Glutamatergic neuron (in vitro differentiated cells): ENCODE measurements at regions not wholly inside any gene's neighbourhood (a gene's known extent, or its start where the extent isn't known, plus 50 kb on each side); places are given as distances from the start of the nearest gene placed in this dataset.

ENCODE experiments used
- DNase-seq: peaks from one replicate; pipeline ENCODE4 v3.0.0; 2022
- H3K27ac Mint-ChIP-seq: one replicate; pipeline ENCODE4 v1.8.0; 2020; ENCODE audit warnings: mild to moderate bottlenecking, mixed read lengths, inconsistent platforms; ENCODE audit not compliant: unreplicated experiment
- H3K27me3 Mint-ChIP-seq: one replicate; pipeline ENCODE4 v1.8.0; 2020; ENCODE audit warnings: mild to moderate bottlenecking, moderate library complexity, mixed read lengths, inconsistent platforms; ENCODE audit not compliant: unreplicated experiment
- H3K36me3 Mint-ChIP-seq: one replicate; pipeline ENCODE4 v1.8.0; 2020; ENCODE audit warnings: mild to moderate bottlenecking, mixed read lengths, inconsistent platforms; ENCODE audit not compliant: unreplicated experiment
- H3K4me1 Mint-ChIP-seq: one replicate; pipeline ENCODE4 v1.8.0; 2020; ENCODE audit warnings: mild to moderate bottlenecking, low read depth, mixed read lengths, inconsistent platforms; ENCODE audit not compliant: unreplicated experiment
- H3K4me3 Mint-ChIP-seq: one replicate; pipeline ENCODE4 v1.8.0; 2020; ENCODE audit warnings: mild to moderate bottlenecking, mixed read lengths, inconsistent platforms; ENCODE audit not compliant: unreplicated experiment
- H3K9me3 Mint-ChIP-seq: one replicate; pipeline ENCODE4 v1.8.0; 2020; ENCODE audit warnings: mild to moderate bottlenecking, moderate library complexity, mixed read lengths, inconsistent platforms; ENCODE audit not compliant: unreplicated experiment
- CTCF ChIP-seq: fragments of 200-600 bp; sonication (generic); IDR thresholded peaks from one replicate; pipeline ENCODE4 v1.5.0; 2021; ENCODE audit not compliant: partially characterized antibody, unreplicated experiment

GRCh38 chr9:23598994-23599393 is 227.0 kb downstream of the ELAVL2 start:
- H3K27me3 Mint-ChIP-seq = peaks cover 5% of the 10 kb centered on the region
- peaks cover 7% of the 10 kb centered on the region for H3K4me1 Mint-ChIP-seq
- no peak for TF ChIP-seq CTCF
- peaks cover 13% of the 10 kb centered on the region for H3K36me3 Mint-ChIP-seq
- peaks cover 14% of the 10 kb centered on the region for H3K9me3 Mint-ChIP-seq
- no peak for DNase-seq
- H3K4me3 Mint-ChIP-seq = no peak overlapping the region
- no peak overlapping the region for H3K27ac Mint-ChIP-seq

GRCh38 chr9:23603311-23603710 is 222.7 kb downstream of the ELAVL2 start:
- Mint-ChIP-seq H3K4me1 (peaks cover 23% of the 10 kb centered on the region), H3K27me3 (peaks cover 9% of the 10 kb centered on the region), H3K27ac (no peak overlapping the region), H3K4me3 (no peak overlapping the region), H3K36me3 (peaks cover 24% of the 10 kb centered on the region), H3K9me3 (peaks cover 27% of the 10 kb centered on the region)
- no peak for TF ChIP-seq CTCF
- DNase-seq = no peak

DNA sequence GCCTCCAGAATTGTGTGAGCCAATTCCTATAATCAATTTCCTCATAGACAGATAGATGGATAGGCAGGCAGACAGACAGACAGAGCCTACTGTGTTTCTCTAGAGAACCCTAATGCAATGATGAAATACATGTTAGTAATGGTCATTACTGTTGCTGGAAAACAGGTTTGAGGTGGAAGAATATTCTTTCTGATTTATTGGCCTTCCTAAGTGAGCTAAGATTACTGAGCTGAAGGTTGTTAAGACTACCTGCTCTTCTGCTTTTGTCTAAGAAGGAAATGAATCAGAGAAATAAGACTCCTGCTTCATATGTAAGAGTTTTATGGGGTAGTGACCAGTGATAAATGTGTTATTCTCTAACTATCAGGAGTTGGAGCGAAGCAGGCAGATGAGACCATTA is 219.9 kb downstream of the ELAVL2 start:
- Mint-ChIP-seq H3K4me1 (peaks cover 23% of the 10 kb centered on the region), H3K27ac (no peak overlapping the region), H3K27me3 (peaks cover 8% of the 10 kb centered on the region), H3K9me3 (peaks cover 34% of the 10 kb centered on the region), H3K36me3 (peaks cover 37% of the 10 kb centered on the region), H3K4me3 (no peak overlapping the region)
- no peak for TF ChIP-seq CTCF
- no peak for DNase-seq

DNA sequence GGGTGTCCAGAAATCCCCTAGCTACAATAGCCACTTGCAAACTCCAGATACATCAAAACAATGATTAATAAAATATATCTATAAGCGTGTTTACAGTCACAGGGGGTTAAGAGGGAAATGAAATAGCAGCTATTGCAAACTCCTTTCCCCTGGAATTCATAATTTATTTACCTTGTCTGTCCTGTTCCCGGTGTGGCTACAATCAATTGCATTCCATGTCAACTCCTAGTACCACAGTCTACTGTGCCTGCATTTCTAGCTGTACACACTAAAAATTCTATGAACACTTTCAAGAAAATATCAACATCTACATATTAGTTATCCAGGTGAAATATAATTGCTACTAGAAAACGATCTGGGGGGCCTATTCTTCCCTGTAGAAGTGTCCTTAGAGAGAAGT is 217.6 kb downstream of the ELAVL2 start:
- Mint-ChIP-seq H3K4me1 (peaks cover 19% of the 10 kb centered on the region), H3K36me3 (peaks cover 46% of the 10 kb centered on the region), H3K9me3 (peaks cover 38% of the 10 kb centered on the region), H3K4me3 (no peak overlapping the region), H3K27ac (no peak overlapping the region), H3K27me3 (peaks cover 15% of the 10 kb centered on the region)
- DNase-seq = no peak
- no peak for TF ChIP-seq CTCF

- TF ChIP-seq CTCF = no peak
- H3K27ac Mint-ChIP-seq = peak overlapping the region; percentile 11
- H3K36me3 Mint-ChIP-seq = peaks cover 46% of the 10 kb centered on the region
- no peak overlapping the region for H3K4me3 Mint-ChIP-seq
- peaks cover 26% of the 10 kb centered on the region for H3K9me3 Mint-ChIP-seq
- H3K4me1 Mint-ChIP-seq = peaks cover 5% of the 10 kb centered on the region
- peaks cover 10% of the 10 kb centered on the region for H3K27me3 Mint-ChIP-seq
- DNase-seq = no peak
Measured at GRCh38 chr9:23611869-23612268, 214.2 kb downstream of the ELAVL2 start.
